GM19328 (cell line): ENCODE measurements at regions not wholly inside any gene's neighbourhood (a gene's known extent, or its start where the extent isn't known, plus 50 kb on each side); places are given as distances from the start of the nearest gene placed in this dataset.

Source experiments
- ATAC-seq: cut with Tn5 transposase; IDR thresholded peaks from one replicate; pipeline ENCODE4 v1.9.1; 2021; ENCODE audit warnings: mild to moderate bottlenecking, moderate library complexity; ENCODE audit not compliant: unreplicated experiment

DNA sequence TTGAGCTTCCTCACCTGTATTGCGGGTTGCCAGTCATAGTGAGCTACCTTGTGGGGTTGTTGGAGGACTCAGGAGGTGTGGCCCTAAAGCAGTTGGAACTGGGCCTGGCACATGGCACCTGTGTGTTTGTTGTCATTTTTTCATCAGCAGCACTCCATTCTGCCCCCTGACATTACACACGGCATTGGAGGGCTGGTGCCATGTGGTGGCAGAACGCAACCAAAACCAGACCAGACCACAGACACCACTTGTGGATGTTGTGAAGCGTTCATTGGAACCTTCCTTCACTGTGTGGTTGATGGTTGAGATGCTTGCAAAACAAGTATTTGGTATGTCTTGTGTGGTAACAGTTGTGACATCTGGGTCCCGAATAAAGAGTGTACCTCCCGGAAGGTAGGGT lies 113.2 kb upstream of the ERCC6L2 start:
- ATAC-seq: no peak

DNA sequence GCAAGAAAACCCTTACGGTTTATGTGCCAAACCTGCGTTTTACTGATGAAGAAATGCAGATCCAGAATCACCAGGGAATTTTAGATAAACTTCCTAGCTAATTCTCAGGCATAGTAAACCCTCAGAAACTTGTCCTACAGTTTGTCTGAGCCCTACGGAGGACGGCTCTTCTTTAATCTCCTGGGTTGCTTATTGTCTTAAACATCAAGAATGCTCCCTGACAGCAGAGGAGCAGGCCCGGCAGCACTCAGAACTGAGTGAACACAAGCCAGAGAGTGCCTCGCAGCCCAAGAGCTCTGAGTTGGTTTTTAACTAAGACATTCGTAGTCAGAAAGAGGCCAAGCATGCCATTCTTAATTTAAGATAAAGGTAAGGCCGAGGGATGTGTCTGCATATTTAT lies 114.7 kb upstream of the ERCC6L2 start:
- ATAC-seq: no peak

DNA sequence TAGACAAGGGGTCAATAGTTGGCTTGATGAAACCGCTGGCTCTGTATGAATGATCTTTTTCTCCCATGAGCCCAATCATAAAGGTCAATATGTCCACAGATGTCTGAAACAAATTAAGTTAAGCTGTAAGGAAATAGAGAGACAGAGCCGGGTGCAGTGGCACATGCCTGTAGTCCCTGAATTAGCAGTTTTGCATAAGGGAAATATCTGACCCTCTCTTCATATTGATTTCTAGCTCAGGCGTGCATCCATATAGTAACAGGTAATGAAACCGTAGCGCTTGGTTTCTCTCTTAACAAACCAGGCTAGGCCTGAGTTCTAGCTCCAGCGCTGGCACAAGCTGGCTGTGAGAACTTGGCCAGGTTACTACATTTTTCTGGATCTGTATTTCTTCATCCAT lies 118.1 kb upstream of the ERCC6L2 start:
- ATAC-seq: no peak

DNA sequence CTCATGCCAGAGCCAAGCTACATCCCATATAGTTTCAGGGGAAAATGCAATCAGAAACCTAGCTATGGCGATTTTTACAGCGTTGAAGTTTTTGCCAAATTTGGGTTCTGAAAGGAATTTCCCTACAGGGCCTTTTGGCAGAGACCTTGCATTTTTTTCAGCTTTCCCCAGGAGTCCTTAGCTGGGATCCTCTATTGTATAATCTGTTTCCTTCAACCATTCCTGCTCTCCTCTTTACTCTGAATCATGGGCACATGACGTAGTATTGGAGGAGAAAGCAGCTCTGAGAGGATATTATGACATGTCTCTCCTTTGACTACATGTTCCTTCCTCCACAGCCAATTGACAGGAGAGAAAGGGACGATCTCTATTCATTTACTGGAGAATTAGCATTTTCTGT lies 118.5 kb upstream of the ERCC6L2 start:
- no peak for ATAC-seq

DNA sequence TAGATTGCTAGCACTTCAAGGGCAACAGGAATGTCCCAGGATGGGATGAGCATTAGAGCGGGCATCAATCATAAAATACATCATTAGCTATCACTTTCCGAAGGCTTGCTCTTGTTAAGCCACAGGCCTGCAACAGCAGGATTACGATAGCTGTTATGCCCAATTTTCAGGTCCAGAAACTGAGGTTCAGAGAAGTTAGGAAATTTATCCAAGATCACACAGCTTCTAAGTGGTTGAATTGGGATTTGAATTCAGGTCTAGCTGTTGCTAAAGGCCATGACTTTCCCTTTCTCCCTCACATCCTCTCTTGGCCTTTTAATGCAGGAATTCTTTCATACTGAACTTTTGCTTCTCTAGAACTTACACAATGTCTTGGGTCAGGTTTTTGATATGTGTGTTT lies 119.4 kb upstream of the ERCC6L2 start:
- no peak for ATAC-seq

DNA sequence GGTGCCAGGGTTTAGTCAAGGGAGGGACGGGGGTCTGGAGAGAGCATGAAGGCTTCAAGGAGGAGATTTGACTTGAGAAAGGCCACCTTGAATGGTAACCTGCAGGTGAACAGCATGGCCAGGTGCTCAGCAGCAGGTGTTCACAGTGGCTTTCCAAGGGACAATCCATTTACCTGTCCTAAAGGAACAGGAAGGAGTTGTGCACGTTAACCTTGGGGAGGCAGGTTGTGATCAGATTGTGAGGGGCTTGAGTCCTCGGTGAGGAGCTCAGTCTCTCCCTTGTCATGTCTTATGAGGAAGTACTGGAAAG lies 120.1 kb upstream of the ERCC6L2 start:
- ATAC-seq: no peak

DNA sequence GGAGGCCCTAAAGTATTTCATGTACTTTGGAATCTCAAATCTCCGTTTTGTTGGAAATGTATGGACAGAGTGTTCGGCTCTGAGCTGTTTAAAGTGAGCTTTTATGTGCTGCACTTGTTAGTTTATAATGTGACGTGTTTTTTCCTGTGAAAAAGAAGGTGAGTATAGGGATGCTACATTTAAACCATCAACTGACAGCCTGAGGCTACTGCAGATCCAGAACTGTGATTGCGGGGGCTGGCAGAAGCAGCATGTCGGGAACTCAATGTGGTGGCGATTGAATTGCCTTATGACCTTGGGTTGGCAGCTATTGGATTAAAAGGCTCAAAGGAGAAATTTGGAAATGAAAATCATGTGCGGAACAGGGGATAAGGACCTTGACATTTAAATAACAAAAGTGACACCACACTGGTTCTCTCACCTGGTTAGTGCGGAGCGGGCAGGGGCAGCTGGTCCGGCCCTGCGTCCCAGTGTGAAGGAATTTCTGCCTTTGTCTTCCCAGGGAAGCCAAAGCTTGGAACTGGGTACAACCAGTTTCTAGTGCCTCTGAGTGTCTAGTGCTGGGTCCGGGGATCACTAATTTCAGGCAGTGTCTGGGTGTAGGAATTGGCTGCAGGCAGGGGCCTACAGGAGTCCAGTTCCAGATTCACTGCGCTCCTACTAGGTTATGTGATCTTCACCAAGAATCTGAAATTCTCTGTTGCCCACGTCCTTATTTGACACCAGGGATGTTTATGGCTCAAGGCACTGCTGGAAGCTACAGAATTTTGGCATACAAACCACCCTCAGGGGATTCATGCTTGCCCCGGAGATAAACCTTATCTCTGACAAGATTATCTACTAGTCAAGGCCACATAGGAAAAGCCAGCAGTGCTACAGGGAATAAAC lies 120.7 kb upstream of the ERCC6L2 start:
- ATAC-seq: no peak

DNA sequence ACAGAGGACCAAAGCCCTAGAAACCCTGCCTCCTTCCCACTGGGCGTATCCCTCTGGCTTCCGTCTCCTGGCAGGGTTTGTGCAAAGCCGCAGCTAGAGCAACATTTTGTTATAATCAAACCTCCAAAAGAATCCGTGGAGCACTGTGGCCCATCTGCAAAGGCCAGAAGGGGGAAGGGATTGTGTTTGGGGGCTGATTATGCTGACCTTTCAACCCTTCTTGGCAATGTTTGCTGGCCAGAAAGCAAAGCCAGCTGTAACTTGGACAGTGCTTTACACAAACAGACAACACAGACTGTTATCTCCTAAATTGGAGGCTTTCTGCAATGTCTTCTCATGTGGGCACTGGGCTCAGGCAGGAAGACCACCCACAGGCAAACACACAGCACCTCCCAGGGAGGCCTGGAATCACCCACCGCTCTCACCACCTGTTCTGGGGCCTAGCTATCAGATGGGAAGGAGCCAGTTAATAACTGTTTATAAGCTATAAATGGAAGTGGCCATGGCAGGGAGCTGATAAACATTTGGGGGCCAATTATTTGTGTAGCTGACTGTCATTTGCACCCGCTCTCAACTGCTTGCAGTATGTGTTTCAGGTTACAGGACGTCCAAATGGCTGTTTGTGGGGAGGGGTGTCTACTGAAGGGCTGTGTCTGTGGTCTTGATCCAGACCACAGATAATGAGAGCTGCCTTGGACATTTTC lies 121.6 kb upstream of the ERCC6L2 start:
- no peak for ATAC-seq

DNA sequence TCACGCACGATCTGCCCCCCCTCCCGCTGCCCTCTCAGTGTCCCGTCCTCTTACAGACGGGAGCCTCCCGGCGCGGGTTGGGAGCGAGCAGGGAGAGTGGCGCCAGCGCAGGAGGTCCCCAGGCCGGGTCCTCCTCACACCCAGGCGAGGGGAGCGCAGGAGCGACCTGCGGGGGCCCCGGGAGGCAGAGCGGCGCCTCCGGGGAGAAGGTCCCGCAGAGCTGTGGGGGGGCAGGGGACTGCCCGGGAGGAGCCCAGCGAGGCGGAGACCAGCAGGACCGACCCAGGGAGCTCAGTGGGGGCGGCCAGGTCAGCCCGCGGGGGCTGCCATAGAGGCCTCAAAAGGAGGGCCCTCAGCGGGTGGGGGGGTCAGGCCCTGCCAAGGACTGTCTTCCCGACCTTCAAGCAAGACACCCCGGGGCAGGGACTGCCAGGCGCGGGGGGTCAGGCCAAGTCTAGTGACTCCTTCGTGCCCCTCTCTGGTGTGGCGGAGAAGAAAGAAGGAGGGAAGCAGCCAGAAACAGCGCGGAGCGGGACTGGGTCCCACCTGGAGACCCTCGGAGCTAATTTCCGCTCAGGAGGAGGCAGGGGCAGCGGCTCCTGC lies 123.3 kb upstream of the ERCC6L2 start:
- ATAC-seq: no peak

DNA sequence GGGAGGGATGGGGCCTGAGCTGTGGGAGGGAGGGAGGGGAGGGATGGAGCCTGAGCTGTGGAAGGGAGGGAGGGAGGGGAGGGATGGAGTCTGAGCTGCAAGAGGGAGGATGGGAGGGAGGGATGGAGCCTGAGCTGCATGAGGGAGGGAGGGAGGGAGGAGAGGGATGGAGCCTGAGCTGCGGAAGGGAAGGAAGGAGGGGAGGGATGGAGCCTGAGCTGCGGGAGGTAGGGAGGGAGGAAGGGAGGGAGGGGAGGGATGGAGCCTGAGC lies 124.0 kb upstream of the ERCC6L2 start:
- no peak for ATAC-seq

DNA sequence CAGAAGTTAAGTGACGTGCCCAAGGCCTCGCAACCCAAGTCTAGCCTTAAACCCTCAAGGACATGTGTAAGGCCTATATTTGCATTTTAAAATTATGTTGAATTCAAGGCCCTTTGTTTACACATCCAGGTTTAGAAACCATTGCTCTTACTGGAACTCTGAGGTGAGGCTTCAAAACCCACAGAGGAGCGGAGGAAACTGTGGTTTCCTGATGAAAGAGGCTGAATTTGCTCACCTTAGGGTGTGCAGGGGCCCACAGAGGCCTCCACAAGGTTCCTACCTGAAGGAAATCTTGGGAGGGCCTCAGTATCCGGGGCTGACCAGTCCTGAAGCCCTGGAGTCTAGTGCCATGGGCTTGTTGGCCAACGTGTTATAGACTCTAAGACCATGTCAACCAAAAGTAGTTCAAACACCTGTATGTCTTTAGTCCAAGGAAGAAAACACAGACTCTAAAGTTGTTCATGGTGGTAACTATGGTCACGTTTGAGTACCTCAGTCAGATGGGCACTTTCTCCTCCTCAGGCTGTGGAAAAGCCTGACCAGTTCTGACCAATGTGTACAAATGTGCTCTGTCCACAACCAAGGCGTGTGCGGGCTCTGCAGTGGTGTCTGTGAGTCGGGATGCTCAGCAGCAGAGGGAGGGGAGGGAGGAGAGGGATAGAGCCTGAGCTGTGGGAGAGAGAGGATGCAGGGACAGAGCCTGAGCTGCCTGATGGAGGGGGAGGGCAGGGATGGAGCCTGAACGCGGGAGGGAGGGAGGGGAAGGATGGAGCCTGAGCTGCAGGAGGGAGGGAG lies 124.6 kb upstream of the ERCC6L2 start:
- ATAC-seq: no peak

DNA sequence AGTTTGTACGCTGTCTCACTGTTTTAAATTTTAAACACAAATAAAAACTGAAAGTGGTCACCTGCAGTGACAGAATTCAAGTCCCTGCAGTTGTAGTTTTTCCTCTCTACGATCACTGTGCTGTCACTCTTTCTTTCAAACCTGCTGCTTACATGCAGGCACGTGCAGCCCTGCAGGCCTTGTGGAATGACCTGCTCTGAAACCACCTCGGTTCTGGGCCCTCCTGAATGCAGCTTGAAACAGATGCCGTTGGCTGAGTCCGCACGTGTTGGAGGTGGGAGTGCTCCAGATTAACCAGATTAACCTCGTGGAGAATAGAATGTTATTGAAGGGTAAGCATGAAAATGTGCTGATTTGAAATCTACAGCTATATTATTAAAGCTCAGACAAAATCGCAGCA lies 126.0 kb upstream of the ERCC6L2 start:
- ATAC-seq: no peak

DNA sequence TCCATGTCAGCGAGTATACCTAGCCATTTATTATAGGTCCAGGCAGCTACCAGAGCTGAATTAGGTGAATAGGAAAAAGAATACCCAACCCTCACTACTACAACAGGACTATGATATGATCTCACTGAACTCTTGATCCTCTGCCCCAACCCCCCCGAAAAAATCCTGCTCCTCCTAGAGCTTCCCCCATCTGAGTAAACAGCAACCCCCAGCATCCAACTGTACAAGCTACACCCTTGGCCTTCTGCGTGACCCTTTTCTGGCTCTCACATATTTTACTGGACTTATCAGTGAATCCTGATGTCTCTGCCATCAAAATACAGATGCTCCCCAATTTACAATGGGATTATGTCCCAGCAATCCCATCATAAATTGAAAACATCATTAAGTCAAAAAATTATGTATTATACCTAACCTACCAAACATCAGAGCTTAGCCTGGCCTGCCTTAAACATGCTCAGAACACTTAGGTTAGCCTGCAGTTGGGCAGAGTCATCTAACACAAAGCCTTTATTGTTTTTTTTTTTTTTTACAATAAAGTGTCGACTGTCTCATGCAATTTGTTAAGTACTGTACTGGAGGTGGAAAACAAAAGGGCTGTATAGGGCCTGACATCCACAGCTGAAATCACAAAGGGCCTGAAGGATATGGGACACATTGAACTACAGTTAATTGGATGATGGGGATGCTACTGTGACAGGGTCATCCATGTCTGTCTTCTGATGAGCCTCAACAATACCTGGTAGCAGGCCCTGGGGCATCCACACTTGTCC lies 128.9 kb upstream of the ERCC6L2 start:
- no peak for ATAC-seq

DNA sequence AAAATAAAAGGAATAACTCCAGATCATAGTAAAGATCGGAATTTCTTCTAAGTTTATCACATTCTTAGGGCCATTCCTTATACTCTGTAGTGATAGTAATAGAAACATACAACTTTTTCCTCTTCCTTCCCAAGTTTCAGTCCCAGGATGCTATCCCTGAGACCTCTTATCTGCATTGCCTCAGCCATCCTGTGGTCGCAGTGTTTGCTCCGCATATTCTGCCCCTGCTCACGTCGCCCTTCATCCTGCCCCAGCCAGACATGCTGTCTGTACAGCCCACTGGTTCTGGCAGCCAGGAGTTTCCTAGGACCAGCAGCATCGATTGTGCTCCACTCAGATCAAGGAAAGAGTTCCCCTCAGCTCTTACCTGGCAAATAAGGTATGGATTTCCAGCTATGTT lies 132.7 kb upstream of the ERCC6L2 start:
- ATAC-seq: no peak

DNA sequence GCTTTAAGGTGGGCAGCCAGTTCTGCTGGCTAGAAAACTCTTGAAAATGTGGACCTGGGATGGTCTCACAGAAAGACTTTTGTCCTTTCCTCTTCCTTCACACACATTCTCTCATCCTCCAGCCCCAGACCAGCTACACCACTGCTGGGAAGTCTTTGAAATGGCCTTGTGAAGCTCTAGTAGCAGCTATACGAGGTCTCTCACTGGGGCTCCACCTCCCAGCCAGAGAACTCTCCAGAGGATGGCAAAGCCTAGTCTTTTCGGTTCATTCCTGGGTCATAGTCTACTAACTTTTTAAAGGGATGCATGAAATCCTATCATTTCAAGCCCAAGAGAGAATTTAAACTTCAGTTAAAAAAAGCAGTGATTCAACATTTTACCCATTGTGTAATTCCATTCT lies 133.9 kb upstream of the ERCC6L2 start:
- no peak for ATAC-seq

DNA sequence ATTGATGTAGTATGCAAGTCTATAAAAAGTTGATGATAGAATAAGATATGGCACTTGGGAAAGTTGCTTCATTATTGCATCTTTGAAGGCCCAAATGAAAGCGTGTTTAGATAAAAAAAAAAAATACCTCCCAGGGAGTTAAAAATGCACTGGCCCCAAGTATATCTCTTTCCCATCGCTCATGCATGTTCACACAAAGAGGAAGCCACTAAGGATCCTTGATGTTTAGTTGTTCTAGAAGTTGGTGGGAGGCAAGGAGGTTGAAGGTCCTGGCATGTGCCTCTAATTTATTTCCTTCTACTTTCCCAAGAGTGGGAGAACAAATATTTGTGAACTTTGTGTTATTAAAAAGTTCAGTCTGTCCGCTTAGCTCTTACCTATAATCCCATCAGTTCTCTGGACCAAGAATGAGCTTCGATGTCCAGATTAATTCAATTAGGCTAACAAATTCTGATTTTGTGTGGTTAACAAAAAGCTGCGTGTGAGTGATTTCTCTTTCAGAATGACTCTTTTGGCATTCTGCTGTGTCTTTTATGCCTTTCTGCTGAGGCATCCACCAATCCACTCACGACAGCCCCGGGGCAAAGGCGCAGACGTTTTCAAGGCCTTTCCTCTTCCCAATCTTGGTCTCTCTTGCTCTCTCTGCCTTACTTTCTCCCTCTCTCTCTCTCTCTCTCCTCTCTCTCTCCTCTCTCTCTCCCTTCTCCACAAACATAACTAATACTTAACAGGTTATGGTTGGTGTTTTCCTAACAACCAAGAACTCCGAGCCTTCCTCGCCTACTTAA lies 135.1 kb upstream of the ERCC6L2 start:
- no peak for ATAC-seq

DNA sequence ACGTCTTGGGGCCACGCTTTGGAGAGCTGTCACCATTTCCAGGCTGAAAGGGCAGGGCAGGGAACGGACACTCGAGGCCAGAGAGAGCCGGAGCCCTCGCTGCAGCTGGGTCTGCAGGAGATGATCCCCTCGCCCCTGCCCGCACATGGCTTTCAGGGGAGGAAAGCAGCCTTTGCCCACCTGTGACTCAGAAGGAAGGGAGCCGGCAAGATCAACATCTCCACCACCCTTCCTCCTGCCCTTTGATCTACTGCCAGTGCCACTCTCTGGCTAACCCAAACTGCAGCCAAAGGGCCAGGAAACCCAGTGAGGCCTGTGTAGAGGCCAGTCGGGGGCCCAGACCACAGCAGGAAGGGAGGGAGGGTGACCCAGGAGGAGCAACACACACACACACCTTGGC lies 137.1 kb upstream of the ERCC6L2 start:
- ATAC-seq: no peak

DNA sequence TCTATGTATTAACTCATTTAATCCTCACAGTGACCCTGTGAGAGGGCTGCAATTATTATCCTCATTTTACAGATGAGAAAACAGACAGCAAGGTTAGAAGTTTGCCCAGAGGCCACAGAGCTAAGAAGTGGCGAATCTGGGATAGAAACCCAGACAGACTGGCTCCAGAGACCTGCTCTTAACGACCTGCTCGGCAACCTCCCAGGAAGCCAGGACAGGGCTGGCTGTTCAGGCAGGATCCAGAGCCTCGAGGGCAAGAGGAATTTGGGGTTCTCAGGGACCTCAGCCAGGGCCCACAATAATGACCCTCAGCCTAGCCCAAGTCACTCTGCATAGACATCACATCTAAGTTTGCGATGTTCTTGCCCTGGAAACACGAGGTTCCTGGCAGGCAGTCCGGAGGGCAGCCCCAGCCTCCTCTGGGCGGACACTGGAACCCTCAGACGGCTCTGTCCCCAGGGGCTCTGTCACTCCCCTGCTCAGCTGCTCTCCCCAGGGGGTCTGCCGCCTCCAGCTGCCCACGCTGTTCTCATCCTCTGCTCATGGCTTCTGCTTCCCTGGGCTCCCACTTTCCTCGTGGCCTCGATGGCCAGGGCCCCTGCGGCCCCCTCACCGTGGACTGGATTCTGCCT lies 138.5 kb upstream of the ERCC6L2 start:
- ATAC-seq: no peak

DNA sequence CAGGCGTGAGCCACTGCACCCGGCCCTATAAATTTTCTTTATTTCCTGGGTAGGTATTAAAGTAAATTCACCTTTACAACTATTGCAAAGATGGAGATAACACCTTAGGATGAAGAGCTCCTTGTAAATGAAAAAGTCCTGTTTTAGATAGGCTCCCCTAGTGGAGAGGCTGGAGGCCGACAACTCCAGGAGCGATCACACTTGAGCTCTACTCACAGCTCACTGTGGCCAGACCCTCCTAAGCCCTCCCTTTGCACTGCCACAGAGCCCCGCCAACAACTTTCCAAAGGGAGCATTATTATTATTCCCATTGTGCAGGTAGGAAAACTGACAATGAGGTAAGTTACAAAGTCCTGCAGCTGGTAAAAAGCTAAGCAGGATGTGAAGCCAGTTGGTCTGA lies 139.1 kb upstream of the ERCC6L2 start:
- no peak for ATAC-seq

DNA sequence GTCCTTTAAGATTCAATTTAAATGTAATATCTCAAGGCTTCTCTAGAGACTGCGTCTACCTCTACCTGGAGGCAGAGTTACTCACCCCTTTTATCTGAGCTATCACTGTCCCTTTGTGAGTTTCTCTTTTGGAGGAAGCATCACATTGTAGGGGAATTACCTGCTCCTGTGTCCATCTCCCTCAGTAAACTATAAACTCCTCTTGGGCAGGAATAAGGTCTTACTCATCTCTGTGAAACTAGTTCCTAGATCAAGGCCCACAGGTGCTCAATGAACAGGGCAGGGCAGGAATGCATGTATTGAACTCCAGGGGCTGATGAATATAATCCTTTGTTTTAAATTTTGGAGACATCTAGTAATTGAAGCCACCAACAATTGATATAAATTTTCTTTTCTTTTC lies 139.8 kb upstream of the ERCC6L2 start:
- no peak for ATAC-seq
